Fibroblast of villous mesenchyme (primary cell): ENCODE measurements at regions not wholly inside any gene's neighbourhood (a gene's known extent, or its start where the extent isn't known, plus 50 kb on each side); places are given as distances from the start of the nearest gene placed in this dataset.

Experiments
- DNase-seq: peaks from one replicate; pipeline ENCODE4 v3.0.0-alpha.2; 2010; ENCODE audit warnings: low read depth
- H3K4me3 ChIP-seq: 2 replicates; pipeline ENCODE4 v1.5.1; 2011; ENCODE audit warnings: low read depth, mild to moderate bottlenecking, low read length
- CTCF ChIP-seq: IDR thresholded peaks from 2 replicates; pipeline ENCODE4 v1.5.1; 2012; ENCODE audit warnings: low read depth, mild to moderate bottlenecking, low read length; ENCODE audit not compliant: insufficient read depth

DNA sequence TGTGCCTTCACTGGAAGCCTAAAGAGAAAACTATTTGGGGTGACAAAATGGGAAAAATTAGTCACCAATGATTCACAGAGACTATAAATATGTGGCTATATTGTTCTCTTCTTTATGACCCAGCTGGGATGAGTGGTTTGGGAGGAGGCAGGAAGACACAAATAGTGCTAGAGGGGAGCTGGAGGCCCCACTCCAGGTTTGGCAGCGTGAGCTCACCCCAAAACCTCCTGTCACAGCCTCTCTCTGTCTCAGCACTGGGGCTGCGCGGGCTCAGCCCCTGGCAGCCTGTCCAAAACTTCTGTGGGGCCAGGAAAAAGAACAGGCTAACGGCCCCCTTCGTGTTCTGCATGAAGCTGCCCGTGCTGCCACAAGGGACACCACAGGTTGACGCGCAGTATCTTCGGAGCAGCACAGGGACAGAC lies 73.2 kb upstream of the LCLAT1 start:
- no peak overlapping the region for H3K4me3 ChIP-seq
- no peak for TF ChIP-seq CTCF
- peak; percentile 45 for DNase-seq

- no peak overlapping the region for H3K4me3 ChIP-seq
- no peak for DNase-seq
- TF ChIP-seq CTCF: no peak
Measured at GRCh38 chr2:30374380-30374779, 72.7 kb upstream of the LCLAT1 start.

- DNase-seq: no peak
- no peak for TF ChIP-seq CTCF
Measured at GRCh38 chr2:30375915-30376314, 71.1 kb upstream of the LCLAT1 start.

DNA sequence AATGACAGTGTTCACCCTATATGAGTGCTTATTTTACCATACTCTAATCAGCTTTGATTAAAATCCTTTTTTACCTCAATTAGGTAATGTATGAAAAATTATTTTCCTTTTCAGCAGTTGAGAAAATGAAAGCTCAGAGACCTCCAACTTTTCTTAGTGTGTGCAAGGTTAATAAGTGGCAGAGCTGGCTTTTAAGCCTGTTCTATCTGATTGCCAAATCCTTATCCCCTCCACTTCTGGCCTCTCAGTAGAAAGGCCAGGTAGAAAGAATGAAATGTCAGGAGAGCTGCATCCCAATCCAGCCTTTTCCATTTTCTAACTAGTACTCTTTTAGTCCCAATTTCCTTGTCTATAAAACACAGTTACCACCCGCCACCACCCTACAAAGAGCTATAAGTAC lies 67.6 kb upstream of the LCLAT1 start:
- no peak overlapping the region for H3K4me3 ChIP-seq
- no peak for TF ChIP-seq CTCF
- DNase-seq: no peak

More at GRCh38 chr2:30375915-30376314, 71.1 kb upstream of the LCLAT1 start:
- H3K4me3 ChIP-seq: no peak overlapping the region

DNA sequence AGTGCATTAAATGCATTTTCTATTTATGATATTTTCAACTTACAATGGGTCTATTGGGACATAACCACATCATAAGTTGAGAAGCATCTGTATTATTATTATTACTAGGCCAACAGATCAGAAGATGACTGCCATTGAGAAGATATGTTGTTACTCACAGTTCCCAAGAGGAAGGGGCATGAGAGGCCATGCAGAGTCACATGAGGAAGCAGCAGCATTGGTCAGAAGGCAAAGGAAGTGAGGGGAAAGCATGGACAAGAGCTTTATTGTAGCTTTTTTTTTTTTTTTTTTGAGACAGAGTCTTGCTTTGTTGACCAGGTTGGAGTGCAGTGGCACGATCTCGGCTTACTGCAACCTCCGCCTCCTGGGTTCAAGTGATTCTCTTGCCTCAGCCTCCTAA lies 66.2 kb upstream of the LCLAT1 start:
- no peak for DNase-seq
- H3K4me3 ChIP-seq: no peak overlapping the region
- no peak for TF ChIP-seq CTCF

- no peak for TF ChIP-seq CTCF
- no peak overlapping the region for H3K4me3 ChIP-seq
- no peak for DNase-seq
Measured at GRCh38 chr2:30382162-30382783, 64.8 kb upstream of the LCLAT1 start.

DNA sequence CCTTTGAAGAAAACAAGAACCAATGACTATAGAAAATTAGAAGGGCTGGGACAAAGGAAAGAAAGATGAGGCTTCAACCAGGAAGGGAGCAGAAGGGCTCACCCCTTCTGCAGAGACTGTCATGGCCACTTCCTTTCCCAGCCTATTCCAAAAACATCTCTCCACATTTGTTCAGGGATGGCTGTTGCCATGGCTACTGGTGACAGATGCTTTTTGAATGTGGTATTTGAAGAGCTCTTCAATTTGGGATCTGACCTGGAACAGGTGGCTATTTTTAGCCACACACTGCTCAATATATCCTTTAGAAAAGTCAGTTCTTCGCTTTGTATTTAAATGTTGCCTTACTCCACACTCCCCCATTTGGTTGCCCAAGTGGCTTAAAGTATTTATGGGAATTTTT lies 64.1 kb upstream of the LCLAT1 start:
- DNase-seq: no peak
- TF ChIP-seq CTCF: no peak
- H3K4me3 ChIP-seq: no peak overlapping the region
